Psoas muscle (tissue), 7 donors: ENCODE measurements at regions not wholly inside any gene's neighbourhood (a gene's known extent, or its start where the extent isn't known, plus 50 kb on each side); places are given as distances from the start of the nearest gene placed in this dataset.

Experiments used
- ATAC-seq, 4 donors: fragments of 200-7000 bp; cut with Tn5 transposase; one replicate each; pipeline ENCODE4 v1.9.1; 2020; ENCODE audit warnings: moderate library complexity in 3 of 4, mild to moderate bottlenecking in 2 of 4
- DNase-seq, 2 donors: peaks; one replicate each; pipeline ENCODE4 v3.0.0-alpha.2; 2020
- H3K27ac ChIP-seq: fragments of 200-600 bp; one replicate; pipeline ENCODE4 v1.8.0; 2022
- H3K27me3 ChIP-seq, 3 donors: fragments of 200-600 bp in 1 of 3; one replicate each; pipeline versions ENCODE4 v1.6.1 to v1.8.0; 2013 to 2022; ENCODE audit warnings: low read length in 2 of 3, mild to moderate bottlenecking in 2 of 3, moderate library complexity in 1 of 3; ENCODE audit not compliant: insufficient read depth in 3 of 3
- H3K36me3 ChIP-seq, 2 donors: fragments of 200-600 bp in 1 of 2; one replicate each; pipeline versions ENCODE4 v1.6.1 to v1.8.0; 2013 to 2022; ENCODE audit warnings: low read depth in 1 of 2, mild to moderate bottlenecking in 1 of 2, moderate library complexity in 1 of 2; ENCODE audit not compliant: insufficient read depth in 1 of 2
- H3K4me1 ChIP-seq: fragments of 200-600 bp; one replicate; pipeline ENCODE4 v1.8.0; 2022
- H3K4me3 ChIP-seq: fragments of 200-600 bp; one replicate; pipeline ENCODE4 v1.8.0; 2022; ENCODE audit warnings: mild to moderate bottlenecking
- H3K9me3 ChIP-seq: fragments of 200-600 bp; one replicate; pipeline ENCODE4 v1.8.0; 2022
- CTCF ChIP-seq: fragments of 200-600 bp; IDR thresholded peaks from one replicate; pipeline ENCODE4 v1.8.0; 2022; ENCODE audit warnings: antibody characterized with exemption
- WGBS, 3 donors: extraction: QIAGEN DNeasy Blood & Tissue Kit; methylation state at CpG; one replicate each; pipeline versions ENCODE4 v1.1.6 to v1.1.7; 2013; 5-methylcytosine and 5-hydroxymethylcytosine counted together
- intact Hi-C, 2 donors: fragments of 100-400 bp; cut with DNase I; formaldehyde crosslinking; loops; one replicate each; pipeline versions ENCODE4 v1.11.0 to v1.14.2; 2022
- donor health status: healthy with polysubstance abuse.
- donor health status: DM: no; HTN: no; CAD: no; lungs with moderate emphysema.
- donor health status: Bipolar disorder and iron deficiency.
- donor health status: healthy.
- donor health status: DM: yes; HTN: yes; CAD: no.
- donor health status: DM: no; HTN: no; CAD: no.
- donor health status: DM: yes; HTN: yes; CAD: no.

GRCh38 chr18:64474773-64475172 lies 325.9 kb upstream of the LINC00305 start:
- TF ChIP-seq CTCF, result no peak

GRCh38 chr18:64474255-64474654 lies 325.4 kb upstream of the LINC00305 start:
- TF ChIP-seq CTCF, result no peak
- DNase-seq (no peak), ATAC-seq (no peak)
- Histone ChIP-seq H3K9me3 (no peaks in the 10 kb centered on the region), H3K27ac (no peak overlapping the region), H3K4me3 (no peak overlapping the region), H3K36me3 (no peaks in the 10 kb centered on the region), H3K27me3 (no peaks in the 10 kb centered on the region), H3K4me1 (no peaks in the 10 kb centered on the region)
- WGBS, 3 donors, result 29 to 49% (median 45%) methylated on average over 2 of the region's 2 CpGs
- intact Hi-C loops, result no loop called here

More at GRCh38 chr18:64474773-64475172, 325.9 kb upstream of the LINC00305 start:
- no peaks in the 10 kb centered on the region for H3K36me3 ChIP-seq
- intact Hi-C loops, result no loop called here
- H3K4me3 ChIP-seq, result no peak overlapping the region
- WGBS, 3 donors, result 69 to 82% (median 76%) methylated on average over 7 of the region's 7 CpGs
- no peaks in the 10 kb centered on the region for H3K27me3 ChIP-seq
- DNase-seq, result no peak
- no peak overlapping the region for H3K27ac ChIP-seq
- no peak for ATAC-seq
- no peaks in the 10 kb centered on the region for H3K9me3 ChIP-seq
- no peaks in the 10 kb centered on the region for H3K4me1 ChIP-seq

GRCh38 chr18:64449434-64449833 lies 300.5 kb upstream of the LINC00305 start:
- no peak overlapping the region for H3K4me3 ChIP-seq
- intact Hi-C loops, result no loop called here
- ATAC-seq (no peak), DNase-seq (no peak)
- H3K9me3 ChIP-seq, result no peaks in the 10 kb centered on the region
- TF ChIP-seq CTCF, result no peak
- no peaks in the 10 kb centered on the region for H3K4me1 ChIP-seq
- H3K27me3 ChIP-seq, result no peaks in the 10 kb centered on the region
- WGBS, 3 donors, result 79 to 92% (median 81%) methylated on average over 1 of the region's 1 CpG
- H3K36me3 ChIP-seq, result no peaks in the 10 kb centered on the region
- no peak overlapping the region for H3K27ac ChIP-seq

GRCh38 chr18:64444819-64445218 lies 295.9 kb upstream of the LINC00305 start:
- Histone ChIP-seq H3K27ac (no peak overlapping the region), H3K9me3 (no peaks in the 10 kb centered on the region), H3K36me3 (no peaks in the 10 kb centered on the region), H3K27me3 (no peaks in the 10 kb centered on the region), H3K4me3 (no peak overlapping the region), H3K4me1 (no peaks in the 10 kb centered on the region)
- intact Hi-C loops, result no loop called here
- no peak for TF ChIP-seq CTCF
- ATAC-seq (no peak), DNase-seq (no peak)
- WGBS, 3 donors, result 37 to 41% (median 37%) methylated on average over 2 of the region's 2 CpGs

GRCh38 chr18:64438178-64438577 lies 289.3 kb upstream of the LINC00305 start:
- Histone ChIP-seq H3K4me3 (no peak overlapping the region), H3K9me3 (peaks cover 12% of the 10 kb centered on the region), H3K4me1 (no peaks in the 10 kb centered on the region), H3K27me3 (no peaks in the 10 kb centered on the region), H3K36me3 (no peaks in the 10 kb centered on the region), H3K27ac (no peak overlapping the region)
- no peak for TF ChIP-seq CTCF
- no peak for DNase-seq
- no peak for ATAC-seq
- 50 to 66% (median 62%) methylated on average over 4 of the region's 4 CpGs for WGBS, 3 donors
- intact Hi-C loops, result no loop called here
